Keratinocyte (primary cell): ENCODE measurements at regions not wholly inside any gene's neighbourhood (a gene's known extent, or its start where the extent isn't known, plus 50 kb on each side); places are given as distances from the start of the nearest gene placed in this dataset.

Source experiments
- EZH2 ChIP-seq: IDR thresholded peaks from one replicate; pipeline ENCODE4 v1.6.1; 2012; ENCODE audit warnings: inconsistent platforms, mild to moderate bottlenecking, low read length, moderate library complexity
- TF ChIP-seq, protein P1 (sequence below), 3 experiments: IDR thresholded peaks in 1 of 3; conservative IDR thresholded peaks in 1 of 3; optimal IDR thresholded peaks in 1 of 3; 2 replicates in 2 of 3; 3 replicates in 1 of 3; pipeline versions ENCODE3 to v1.5.1; 2011; ENCODE audit warnings: low read length in 3 of 3, mild to moderate bottlenecking in 3 of 3, moderate library complexity in 2 of 3, control low read depth in 1 of 3, inconsistent platforms in 1 of 3; ENCODE audit not compliant: insufficient read depth in 2 of 3; ENCODE audit errors: extremely low read depth in 1 of 3

DNA sequence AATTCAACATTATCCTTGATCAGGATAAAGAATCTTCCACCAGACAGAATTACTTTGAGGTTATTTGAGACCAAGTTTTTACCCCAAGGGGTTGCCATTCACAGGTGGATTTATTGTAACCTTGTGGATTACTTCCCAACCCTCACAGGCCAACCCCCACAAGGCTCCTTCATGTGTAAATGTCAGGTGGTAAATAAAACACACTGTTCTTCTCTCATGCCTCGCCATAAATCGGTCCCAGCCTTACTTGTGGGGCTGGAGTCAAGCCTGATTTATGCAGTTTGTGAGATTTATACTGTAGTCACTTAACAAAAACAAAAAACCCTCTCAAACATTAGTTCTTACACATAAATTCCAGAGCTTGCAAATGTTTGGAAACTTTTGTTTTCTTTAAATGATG is 98.6 kb upstream of the IRX3 start:
- TF ChIP-seq, protein P1, sequence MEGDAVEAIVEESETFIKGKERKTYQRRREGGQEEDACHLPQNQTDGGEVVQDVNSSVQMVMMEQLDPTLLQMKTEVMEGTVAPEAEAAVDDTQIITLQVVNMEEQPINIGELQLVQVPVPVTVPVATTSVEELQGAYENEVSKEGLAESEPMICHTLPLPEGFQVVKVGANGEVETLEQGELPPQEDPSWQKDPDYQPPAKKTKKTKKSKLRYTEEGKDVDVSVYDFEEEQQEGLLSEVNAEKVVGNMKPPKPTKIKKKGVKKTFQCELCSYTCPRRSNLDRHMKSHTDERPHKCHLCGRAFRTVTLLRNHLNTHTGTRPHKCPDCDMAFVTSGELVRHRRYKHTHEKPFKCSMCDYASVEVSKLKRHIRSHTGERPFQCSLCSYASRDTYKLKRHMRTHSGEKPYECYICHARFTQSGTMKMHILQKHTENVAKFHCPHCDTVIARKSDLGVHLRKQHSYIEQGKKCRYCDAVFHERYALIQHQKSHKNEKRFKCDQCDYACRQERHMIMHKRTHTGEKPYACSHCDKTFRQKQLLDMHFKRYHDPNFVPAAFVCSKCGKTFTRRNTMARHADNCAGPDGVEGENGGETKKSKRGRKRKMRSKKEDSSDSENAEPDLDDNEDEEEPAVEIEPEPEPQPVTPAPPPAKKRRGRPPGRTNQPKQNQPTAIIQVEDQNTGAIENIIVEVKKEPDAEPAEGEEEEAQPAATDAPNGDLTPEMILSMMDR (optimal IDR thresholded peaks at IDR 0.05 in 1 of 3, IDR thresholded peaks at IDR 0.05 in 1 of 3, conservative IDR thresholded peaks at IDR 0.05 in 1 of 3; ENCODE audit: extremely low read depth in 1 of 3, insufficient read depth in 2 of 3, low read length in 3 of 3), result no peak
- TF ChIP-seq EZH2, result no peak
